K562 (cell line): ENCODE measurements at regions not wholly inside any gene's neighbourhood (a gene's known extent, or its start where the extent isn't known, plus 50 kb on each side); places are given as distances from the start of the nearest gene placed in this dataset.

Experiments
- ADNP ChIP-seq: fragments of 200-800 bp; sonication (Bioruptor generic); IDR thresholded peaks from 2 replicates; pipeline ENCODE4 v1.6.1; 2016; ENCODE audit warnings: missing genetic modification characterization, missing compliant biosample characterization
- DEAF1 ChIP-seq: fragments of 450-650 bp; formaldehyde crosslinking; IDR thresholded peaks from 2 replicates; pipeline ENCODE4 v1.4.0; 2020; ENCODE audit warnings: mild to moderate bottlenecking, moderate library complexity
- KLF6 ChIP-seq: fragments of 250-450 bp; sonication (Bioruptor Pico); IDR thresholded peaks from 2 replicates; pipeline ENCODE4 v1.4.0; 2020; ENCODE audit warnings: mild to moderate bottlenecking, moderate library complexity, borderline replicate concordance
- MLX ChIP-seq, 2 experiments: fragments of 450-650 bp in 1 of 2; sonication (generic) in 1 of 2; formaldehyde crosslinking; conservative IDR thresholded peaks; 2 replicates each; pipeline versions ENCODE4 v1.4.0 to v1.8.1; 2020 to 2022; ENCODE audit warnings: mild to moderate bottlenecking in 1 of 2, missing genetic modification reagents in 1 of 2
- POLR2AphosphoS5 ChIP-seq: IDR thresholded peaks from 2 replicates; pipeline ENCODE4 v1.6.1; 2011; ENCODE audit warnings: mild to moderate bottlenecking, low read depth, low read length, moderate library complexity; ENCODE audit not compliant: control insufficient read depth, insufficient read depth
- ZEB2 ChIP-seq: fragments of 450-650 bp; IDR thresholded peaks from 2 replicates; pipeline ENCODE4 v1.6.1; 2016
- TF ChIP-seq, protein P1 (sequence below): fragments of 450-650 bp; IDR thresholded peaks from 2 replicates; pipeline ENCODE4 v1.6.1; 2017; ENCODE audit warnings: mild to moderate bottlenecking, moderate library complexity

- TF ChIP-seq ZEB2 (no peak), KLF6 (CRISPR knock-in tag) (no peak), POLR2AphosphoS5 (no peak), ADNP (tag) (no peak), DEAF1 (CRISPR knock-in tag) (no peak), MLX (CRISPR knock-in tag; conservative IDR thresholded peaks at IDR 0.05) (no peak)
- TF ChIP-seq, protein P1, sequence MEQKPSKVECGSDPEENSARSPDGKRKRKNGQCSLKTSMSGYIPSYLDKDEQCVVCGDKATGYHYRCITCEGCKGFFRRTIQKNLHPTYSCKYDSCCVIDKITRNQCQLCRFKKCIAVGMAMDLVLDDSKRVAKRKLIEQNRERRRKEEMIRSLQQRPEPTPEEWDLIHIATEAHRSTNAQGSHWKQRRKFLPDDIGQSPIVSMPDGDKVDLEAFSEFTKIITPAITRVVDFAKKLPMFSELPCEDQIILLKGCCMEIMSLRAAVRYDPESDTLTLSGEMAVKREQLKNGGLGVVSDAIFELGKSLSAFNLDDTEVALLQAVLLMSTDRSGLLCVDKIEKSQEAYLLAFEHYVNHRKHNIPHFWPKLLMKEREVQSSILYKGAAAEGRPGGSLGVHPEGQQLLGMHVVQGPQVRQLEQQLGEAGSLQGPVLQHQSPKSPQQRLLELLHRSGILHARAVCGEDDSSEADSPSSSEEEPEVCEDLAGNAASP = no peak
Observed at GRCh38 chr2:121086450-121086849, 198.6 kb downstream of the TFCP2L1 start.
